ENCODE measurements at regions not wholly inside any gene's neighbourhood (a gene's known extent, or its start where the extent isn't known, plus 50 kb on each side); places are given as distances from the start of the nearest gene placed in this dataset.
"Not testable (repeated sequence)": the region's sequence is repeated elsewhere in the genome, so short reads cannot be mapped to it uniquely, and the experiment has no call there.

- H3K27me3 ChIP-seq (ENCODE audit: insufficient read depth, poor library complexity, severe bottlenecking): no peaks in the 10 kb centered on the region
- DNase-seq (ENCODE audit: low read depth in 1 of 2, low spot score in 1 of 2): no peak
- no peak overlapping the region for H3K4me3 ChIP-seq (replicated peaks; ENCODE audit: insufficient read depth, low read length)
- no peak overlapping the region for H3K27ac ChIP-seq (replicated peaks)
- TF ChIP-seq REST (IDR thresholded peaks at IDR 0.05; ENCODE audit: insufficient replicate concordance, low read depth) (no peak), GABPA (IDR thresholded peaks at IDR 0.05; ENCODE audit: low read depth) (no peak), CTCF (IDR thresholded peaks at IDR 0.05; ENCODE audit: insufficient read depth, low read length) (no peak), POLR2AphosphoS5 (IDR thresholded peaks at IDR 0.05; ENCODE audit: low read depth) (no peak), SPI1 (IDR thresholded peaks at IDR 0.05; ENCODE audit: borderline replicate concordance, low read depth) (no peak)
Observed at GRCh38 chr4:162865102-162865501, 301.6 kb downstream of the NAF1 start.

DNA sequence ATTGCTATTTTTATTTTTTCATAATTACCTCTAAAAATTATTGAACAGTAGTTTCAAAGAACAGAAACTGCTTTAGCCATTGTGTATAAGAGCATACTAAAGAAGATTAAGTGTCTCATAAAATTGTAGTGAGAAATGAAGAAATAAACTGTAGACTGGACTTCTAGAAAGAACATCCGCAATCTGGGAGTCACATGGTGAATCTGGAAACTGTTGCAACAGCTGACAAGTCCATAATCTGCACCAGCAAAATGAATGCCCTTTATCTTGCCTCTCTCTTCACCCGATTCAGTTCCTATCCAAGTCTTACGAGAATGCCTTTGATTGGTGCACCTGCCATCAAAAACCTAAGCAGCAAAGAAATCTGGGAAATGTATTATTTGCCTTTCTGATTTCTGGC is 312.9 kb downstream of the NAF1 start:
- TF ChIP-seq GABPA (IDR thresholded peaks at IDR 0.05; ENCODE audit: low read depth): no peak
- TF ChIP-seq POLR2AphosphoS5 (IDR thresholded peaks at IDR 0.05; ENCODE audit: low read depth): no peak
- TF ChIP-seq CTCF (IDR thresholded peaks at IDR 0.05; ENCODE audit: insufficient read depth, low read length): no peak
- no peak for TF ChIP-seq SPI1 (IDR thresholded peaks at IDR 0.05; ENCODE audit: borderline replicate concordance, low read depth)
- no peak for TF ChIP-seq REST (IDR thresholded peaks at IDR 0.05; ENCODE audit: insufficient replicate concordance, low read depth)
- H3K27me3 ChIP-seq (ENCODE audit: insufficient read depth, poor library complexity, severe bottlenecking): no peaks in the 10 kb centered on the region
- no peak overlapping the region for H3K27ac ChIP-seq (replicated peaks)
- no peak overlapping the region for H3K4me3 ChIP-seq (replicated peaks; ENCODE audit: insufficient read depth, low read length)
- DNase-seq (ENCODE audit: low read depth in 1 of 2, low spot score in 1 of 2): no peak

DNA sequence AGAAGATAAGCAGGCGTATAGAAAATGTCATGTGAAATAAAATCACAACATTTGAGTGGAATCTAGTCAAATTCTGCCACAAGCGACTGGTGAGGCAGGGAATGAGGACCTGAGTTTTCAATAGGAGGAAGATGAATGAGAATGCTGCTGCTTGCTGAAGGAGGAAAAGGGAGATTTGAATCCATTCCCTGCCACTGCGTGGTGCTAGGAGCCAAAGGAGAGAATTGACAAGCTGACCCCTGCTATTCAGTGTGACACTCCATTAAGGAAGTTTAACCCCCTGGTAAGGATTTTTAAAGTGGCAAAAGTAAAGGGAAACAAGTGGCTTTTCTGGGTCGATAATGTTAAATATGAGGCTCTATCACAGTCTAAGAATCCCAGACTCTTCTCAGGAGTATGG is 314.0 kb downstream of the NAF1 start:
- no peaks in the 10 kb centered on the region for H3K27me3 ChIP-seq (ENCODE audit: insufficient read depth, poor library complexity, severe bottlenecking)
- DNase-seq (ENCODE audit: low read depth in 1 of 2, low spot score in 1 of 2): no peak
- H3K4me3 ChIP-seq (replicated peaks; ENCODE audit: insufficient read depth, low read length): no peak overlapping the region
- TF ChIP-seq POLR2AphosphoS5 (IDR thresholded peaks at IDR 0.05; ENCODE audit: low read depth): no peak
- no peak overlapping the region for H3K27ac ChIP-seq (replicated peaks)

DNA sequence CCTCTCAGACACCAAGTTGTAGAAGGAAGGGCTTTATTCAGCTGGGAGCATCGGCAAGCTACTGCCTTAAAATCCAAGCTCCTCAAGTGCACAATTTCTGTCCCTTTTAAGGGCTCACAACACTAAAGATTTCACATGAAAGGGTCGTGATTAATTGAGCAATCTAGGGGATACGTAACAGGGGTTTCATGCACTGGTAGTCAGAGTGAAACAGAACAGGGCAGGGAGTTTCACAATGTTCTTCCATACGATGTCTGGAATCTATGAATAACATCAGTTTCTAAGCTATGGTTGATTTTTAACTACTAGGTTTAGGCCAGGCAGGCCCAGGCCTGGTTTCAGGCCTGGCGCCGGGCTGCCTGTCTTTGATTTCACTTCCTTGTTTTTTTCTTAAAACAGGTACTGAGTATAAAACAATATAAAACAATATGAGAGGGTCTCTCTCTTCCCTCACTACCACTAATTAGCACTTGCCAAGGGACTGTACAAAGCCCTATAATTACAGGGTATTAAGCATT is 315.4 kb downstream of the NAF1 start:
- not testable (repeated sequence) for H3K4me3 ChIP-seq (replicated peaks; ENCODE audit: insufficient read depth, low read length); DNase-seq (ENCODE audit: low read depth in 1 of 2, low spot score in 1 of 2)

GRCh38 chr4:162849937-162850336 is 316.8 kb downstream of the NAF1 start:
- no peak overlapping the region for H3K4me3 ChIP-seq (replicated peaks; ENCODE audit: insufficient read depth, low read length)
- H3K27me3 ChIP-seq (ENCODE audit: insufficient read depth, poor library complexity, severe bottlenecking): no peaks in the 10 kb centered on the region
- DNase-seq (ENCODE audit: low read depth in 1 of 2, low spot score in 1 of 2): no peak
- TF ChIP-seq CTCF (IDR thresholded peaks at IDR 0.05; ENCODE audit: insufficient read depth, low read length) (no peak), REST (IDR thresholded peaks at IDR 0.05; ENCODE audit: insufficient replicate concordance, low read depth) (no peak), GABPA (IDR thresholded peaks at IDR 0.05; ENCODE audit: low read depth) (no peak), POLR2AphosphoS5 (IDR thresholded peaks at IDR 0.05; ENCODE audit: low read depth) (no peak), SPI1 (IDR thresholded peaks at IDR 0.05; ENCODE audit: borderline replicate concordance, low read depth) (no peak)
- H3K27ac ChIP-seq (replicated peaks): no peak overlapping the region

More for the DNA sequence above, 315.4 kb downstream of the NAF1 start:
- H3K27ac ChIP-seq (replicated peaks); H3K27me3 ChIP-seq (ENCODE audit: insufficient read depth, poor library complexity, severe bottlenecking): not testable (repeated sequence)

Measured in HL-60 (cell line).